SK-N-SH (cell line): ENCODE measurements at regions not wholly inside any gene's neighbourhood (a gene's known extent, or its start where the extent isn't known, plus 50 kb on each side); places are given as distances from the start of the nearest gene placed in this dataset.

Source experiments
- CTCF ChIA-PET: fragments of 300-600, 350-600 bp; formaldehyde crosslinking; extraction: SDS; loops from one replicate; lab custom pipeline; 2021; lab: Yijun Ruan, JAX
- POLR2A ChIA-PET: fragments of 350-600 bp; sonication (Branson Sonifier 250); formaldehyde crosslinking; extraction: SDS; loops from one replicate; lab custom pipeline; 2020; ENCODE audit warnings: antibody characterized with exemption, inconsistent platforms; lab: Yijun Ruan, JAX
- DNase-seq: peaks from one replicate; pipeline ENCODE4 v3.0.0; 2012
- H2AFZ ChIP-seq: fragments of 200-600 bp; sonication (generic); 2 replicates; pipeline ENCODE4 v1.8.1; 2016; ENCODE audit warnings: antibody characterized with exemption, mild to moderate bottlenecking, low read depth
- H3F3A ChIP-seq: fragments of 200-600 bp; sonication (generic); replicated peaks from 2 replicates; pipeline ENCODE3; 2016; ENCODE audit warnings: antibody characterized with exemption, mild to moderate bottlenecking; ENCODE audit not compliant: insufficient read depth
- H3K27ac ChIP-seq, 2 experiments: fragments of 200-500 bp in 1 of 2; fragments of 200-600 bp in 1 of 2; sonication (Bioruptor generic) in 1 of 2; sonication (generic), shearing (Covaris generic) in 1 of 2; 2 replicates each; pipeline versions ENCODE4 v1.5.1 to v1.6.1; 2014 to 2016; ENCODE audit warnings: low read depth in 2 of 2, inconsistent platforms in 1 of 2, low read length in 1 of 2, mild to moderate bottlenecking in 1 of 2, mixed read lengths in 1 of 2
- H3K27me3 ChIP-seq: fragments of 200-600 bp; sonication (generic), shearing (Covaris generic); 2 replicates; pipeline ENCODE4 v1.6.1; 2016; ENCODE audit warnings: mixed run types; ENCODE audit not compliant: insufficient read depth
- H3K36me3 ChIP-seq, 2 experiments: fragments of 200-500 bp in 1 of 2; fragments of 200-600 bp in 1 of 2; sonication (Bioruptor generic) in 1 of 2; sonication (generic) in 1 of 2; replicated peaks in 1 of 2; 2 replicates each; pipeline versions ENCODE3 to v1.5.1; 2014 to 2016; ENCODE audit warnings: low read length in 1 of 2, mild to moderate bottlenecking in 1 of 2; ENCODE audit not compliant: insufficient read depth in 2 of 2, control insufficient read depth in 1 of 2
- H3K4me1 ChIP-seq, 2 experiments: fragments of 200-500 bp in 1 of 2; fragments of 200-600 bp in 1 of 2; sonication (Bioruptor generic) in 1 of 2; sonication (generic), shearing (Covaris generic) in 1 of 2; 2 replicates each; pipeline versions ENCODE4 v1.5.1 to v1.6.1; 2014 to 2016; ENCODE audit warnings: low read depth in 1 of 2, low read length in 1 of 2, mixed run types in 1 of 2; ENCODE audit not compliant: insufficient read depth in 2 of 2, control insufficient read depth in 1 of 2
- H3K4me2 ChIP-seq: fragments of 200-600 bp; sonication (generic), shearing (Covaris generic); 2 replicates; pipeline ENCODE4 v1.6.1; 2017; ENCODE audit warnings: mixed run types
- H3K4me3 ChIP-seq, 2 experiments: fragments of 200-500 bp in 1 of 2; fragments of 200-600 bp in 1 of 2; sonication (Bioruptor generic) in 1 of 2; sonication (generic), shearing (Covaris generic) in 1 of 2; 2 replicates each; pipeline versions ENCODE4 v1.5.1 to v1.8.1; 2014 to 2016; ENCODE audit warnings: low read depth in 2 of 2, inconsistent platforms in 1 of 2, low read length in 1 of 2, mild to moderate bottlenecking in 1 of 2, mixed read lengths in 1 of 2, moderate library complexity in 1 of 2
- H3K79me2 ChIP-seq: fragments of 200-600 bp; sonication (generic); 2 replicates; pipeline ENCODE4 v1.8.1; 2017; ENCODE audit warnings: mild to moderate bottlenecking; ENCODE audit not compliant: insufficient read depth
- H3K9ac ChIP-seq: fragments of 200-600 bp; sonication (generic); 2 replicates; pipeline ENCODE4 v1.6.1; 2017; ENCODE audit warnings: mixed run types
- H3K9me2 ChIP-seq: fragments of 200-600 bp; sonication (generic); 2 replicates; pipeline ENCODE4 v1.6.1; 2017; ENCODE audit warnings: mixed run types
- H3K9me3 ChIP-seq: fragments of 200-600 bp; sonication (generic); 2 replicates; pipeline ENCODE4 v1.6.1; 2017; ENCODE audit warnings: mixed run types, mild to moderate bottlenecking, moderate library complexity
- H4K20me1 ChIP-seq: fragments of 200-600 bp; sonication (generic); 2 replicates; pipeline ENCODE4 v1.6.1; 2017; ENCODE audit warnings: mild to moderate bottlenecking, mixed run types; ENCODE audit not compliant: insufficient read depth
- ELF1 ChIP-seq: IDR thresholded peaks from 2 replicates; pipeline ENCODE4 v1.4.0; 2012
- EZH2phosphoT487 ChIP-seq: fragments of 200-600 bp; sonication (generic); IDR thresholded peaks from 2 replicates; pipeline ENCODE4 v1.6.1; 2017; ENCODE audit warnings: low read depth, mixed run types, mild to moderate bottlenecking, antibody characterized with exemption, moderate library complexity, borderline replicate concordance
- FOSL2 ChIP-seq: IDR thresholded peaks from 2 replicates; pipeline ENCODE4 v1.4.0; 2012; ENCODE audit warnings: low read depth, mild to moderate bottlenecking, moderate library complexity, borderline replicate concordance
- GABPA ChIP-seq: IDR thresholded peaks from 2 replicates; pipeline ENCODE4 v1.4.0; 2012; ENCODE audit warnings: low read depth, mild to moderate bottlenecking
- JUND ChIP-seq: IDR thresholded peaks from 2 replicates; pipeline ENCODE4 v1.4.0; 2012
- MXI1 ChIP-seq: IDR thresholded peaks from 2 replicates; pipeline ENCODE4 v1.6.1; 2012; ENCODE audit warnings: mild to moderate bottlenecking, low read depth, low read length, improper control_type of control experiment
- NFIC ChIP-seq: IDR thresholded peaks from 2 replicates; pipeline ENCODE4 v1.4.0; 2012; ENCODE audit warnings: borderline replicate concordance
- NRF1 ChIP-seq: IDR thresholded peaks from 2 replicates; pipeline ENCODE4 v1.6.1; 2012; ENCODE audit warnings: low read depth, mild to moderate bottlenecking, low read length
- SIN3A ChIP-seq: IDR thresholded peaks from 2 replicates; pipeline ENCODE4 v1.6.1; 2012; ENCODE audit warnings: low read depth, mild to moderate bottlenecking, low read length, moderate library complexity, borderline replicate concordance
- TAF1 ChIP-seq: IDR thresholded peaks from 2 replicates; pipeline ENCODE4 v1.6.1; 2012; ENCODE audit warnings: low read depth, mild to moderate bottlenecking, low read length, moderate library complexity, borderline replicate concordance
- TCF12 ChIP-seq: IDR thresholded peaks from 2 replicates; pipeline ENCODE4 v1.4.0; 2012
- TEAD4 ChIP-seq: IDR thresholded peaks from 2 replicates; pipeline ENCODE4 v1.4.0; 2012; ENCODE audit warnings: mild to moderate bottlenecking, borderline replicate concordance; ENCODE audit not compliant: insufficient read depth
- ZBTB33 ChIP-seq: IDR thresholded peaks from 2 replicates; pipeline ENCODE4 v1.4.0; 2012; ENCODE audit warnings: low read depth, borderline replicate concordance
- TF ChIP-seq, protein P1 (sequence below): fragments of 200-600 bp; sonication (generic); IDR thresholded peaks from 2 replicates; pipeline ENCODE4 v1.6.1; 2017; ENCODE audit warnings: antibody characterized with exemption, mild to moderate bottlenecking, moderate library complexity
- TF ChIP-seq, protein P2 (sequence below): fragments of 150-350 bp; IDR thresholded peaks from 2 replicates; pipeline ENCODE4 v1.6.1; 2017; ENCODE audit warnings: antibody characterized with exemption, low read length, low read depth, borderline replicate concordance

DNA sequence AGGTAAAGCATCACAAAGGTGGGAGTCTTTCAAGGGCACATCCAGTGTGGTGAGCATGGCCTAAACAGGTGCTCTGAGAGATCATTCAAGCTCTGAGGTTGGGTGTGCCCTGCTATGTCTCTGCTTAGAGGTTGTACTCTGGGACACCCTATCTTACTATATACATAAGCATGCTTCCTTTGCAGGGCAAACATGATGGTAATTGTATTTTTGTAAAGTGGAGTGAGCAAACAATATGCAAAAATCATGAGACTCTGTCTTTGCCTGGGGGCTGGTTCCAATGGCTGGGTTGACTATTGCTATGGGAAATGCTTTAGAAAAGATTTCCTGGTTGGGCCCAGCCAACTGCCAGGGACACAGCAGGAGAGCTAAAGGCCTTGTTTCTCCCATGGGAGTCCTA is 315.1 kb upstream of the TLE3 start:
- H3K36me3 ChIP-seq = no peaks in the 10 kb centered on the region
- H3K79me2 ChIP-seq = no peaks in the 10 kb centered on the region
- 0 out of 2 replicates have a peak, but pooled peaks cover 4% of the 10 kb centered on the region for H3K9me3 ChIP-seq
- POLR2A ChIA-PET = no interaction called here
- TF ChIP-seq MXI1 (no peak), GABPA (no peak), NFIC (no peak), TCF12 (no peak), ELF1 (no peak), SIN3A (no peak), EZH2phosphoT487 (no peak), NRF1 (no peak), ZBTB33 (no peak), FOSL2 (no peak), TEAD4 (no peak), JUND (no peak), TAF1 (no peak)
- TF ChIP-seq, protein P1, sequence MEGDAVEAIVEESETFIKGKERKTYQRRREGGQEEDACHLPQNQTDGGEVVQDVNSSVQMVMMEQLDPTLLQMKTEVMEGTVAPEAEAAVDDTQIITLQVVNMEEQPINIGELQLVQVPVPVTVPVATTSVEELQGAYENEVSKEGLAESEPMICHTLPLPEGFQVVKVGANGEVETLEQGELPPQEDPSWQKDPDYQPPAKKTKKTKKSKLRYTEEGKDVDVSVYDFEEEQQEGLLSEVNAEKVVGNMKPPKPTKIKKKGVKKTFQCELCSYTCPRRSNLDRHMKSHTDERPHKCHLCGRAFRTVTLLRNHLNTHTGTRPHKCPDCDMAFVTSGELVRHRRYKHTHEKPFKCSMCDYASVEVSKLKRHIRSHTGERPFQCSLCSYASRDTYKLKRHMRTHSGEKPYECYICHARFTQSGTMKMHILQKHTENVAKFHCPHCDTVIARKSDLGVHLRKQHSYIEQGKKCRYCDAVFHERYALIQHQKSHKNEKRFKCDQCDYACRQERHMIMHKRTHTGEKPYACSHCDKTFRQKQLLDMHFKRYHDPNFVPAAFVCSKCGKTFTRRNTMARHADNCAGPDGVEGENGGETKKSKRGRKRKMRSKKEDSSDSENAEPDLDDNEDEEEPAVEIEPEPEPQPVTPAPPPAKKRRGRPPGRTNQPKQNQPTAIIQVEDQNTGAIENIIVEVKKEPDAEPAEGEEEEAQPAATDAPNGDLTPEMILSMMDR = no peak
- TF ChIP-seq, protein P2, sequence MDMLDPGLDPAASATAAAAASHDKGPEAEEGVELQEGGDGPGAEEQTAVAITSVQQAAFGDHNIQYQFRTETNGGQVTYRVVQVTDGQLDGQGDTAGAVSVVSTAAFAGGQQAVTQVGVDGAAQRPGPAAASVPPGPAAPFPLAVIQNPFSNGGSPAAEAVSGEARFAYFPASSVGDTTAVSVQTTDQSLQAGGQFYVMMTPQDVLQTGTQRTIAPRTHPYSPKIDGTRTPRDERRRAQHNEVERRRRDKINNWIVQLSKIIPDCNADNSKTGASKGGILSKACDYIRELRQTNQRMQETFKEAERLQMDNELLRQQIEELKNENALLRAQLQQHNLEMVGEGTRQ = no peak
- TF ChIP-seq, all 33 proteins: peak for 0
- no peak for DNase-seq
- no peak overlapping the region for H3K4me2 ChIP-seq
- peaks cover 12% of the 10 kb centered on the region for H3K27me3 ChIP-seq
- no peak overlapping the region for H3K4me3 ChIP-seq
- no peak overlapping the region for H3K27ac ChIP-seq
- H4K20me1 ChIP-seq = no peaks in the 10 kb centered on the region
- CTCF ChIA-PET = interaction anchor here (0.6 to 1.0 kb wide), 2 partner anchors 21 to 75 kb away, joined by 3 read pairs; no protein-coding TSS in a partner anchor
- H3F3A ChIP-seq = no peaks in the 10 kb centered on the region
- no peaks in the 10 kb centered on the region; a peak in 1 of 4 replicates for H3K4me1 ChIP-seq
- no peak overlapping the region for H2AFZ ChIP-seq
- no peaks in the 10 kb centered on the region for H3K9me2 ChIP-seq
- no peak overlapping the region for H3K9ac ChIP-seq
